Panc1 (cell line): ENCODE measurements at regions not wholly inside any gene's neighbourhood (a gene's known extent, or its start where the extent isn't known, plus 50 kb on each side); places are given as distances from the start of the nearest gene placed in this dataset.

Source experiments
- POLR2AphosphoS5 ChIP-seq: IDR thresholded peaks from 2 replicates; pipeline ENCODE4 v1.6.1; 2012; ENCODE audit warnings: mild to moderate bottlenecking, low read depth, low read length, moderate library complexity
- TF ChIP-seq, protein P1 (sequence below): fragments of 450-650 bp; IDR thresholded peaks from 2 replicates; pipeline ENCODE4 v1.5.1; 2017; ENCODE audit warnings: mild to moderate bottlenecking
- TF ChIP-seq, protein P2 (sequence below), 2 experiments: IDR thresholded peaks; 2 replicates each; pipeline ENCODE4 v1.6.1; 2011 to 2012; ENCODE audit warnings: low read depth in 2 of 2, control low read depth in 1 of 2, low read length in 1 of 2, mild to moderate bottlenecking in 1 of 2, moderate library complexity in 1 of 2; ENCODE audit not compliant: insufficient read depth in 1 of 2

DNA sequence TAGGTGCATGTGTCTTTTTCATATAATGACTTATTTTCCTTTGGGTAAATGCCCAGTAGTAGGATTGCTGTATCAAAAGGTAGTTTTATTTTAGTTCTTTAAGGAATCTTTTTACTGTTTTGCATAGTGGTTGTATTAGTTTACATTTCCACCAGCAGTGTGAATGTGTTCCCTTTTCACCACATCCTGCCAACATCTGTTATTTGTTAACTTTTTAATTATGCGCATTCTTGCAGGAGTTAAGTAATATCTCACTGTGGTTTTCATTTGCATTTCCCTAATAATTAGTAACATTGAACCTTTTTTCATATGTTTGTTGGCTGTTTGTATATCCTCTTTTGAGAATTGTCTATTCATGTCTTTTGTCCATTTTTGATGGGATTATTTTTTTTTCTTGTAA is 1761.9 kb downstream of the PLA2G4A start:
- TF ChIP-seq, protein P1, sequence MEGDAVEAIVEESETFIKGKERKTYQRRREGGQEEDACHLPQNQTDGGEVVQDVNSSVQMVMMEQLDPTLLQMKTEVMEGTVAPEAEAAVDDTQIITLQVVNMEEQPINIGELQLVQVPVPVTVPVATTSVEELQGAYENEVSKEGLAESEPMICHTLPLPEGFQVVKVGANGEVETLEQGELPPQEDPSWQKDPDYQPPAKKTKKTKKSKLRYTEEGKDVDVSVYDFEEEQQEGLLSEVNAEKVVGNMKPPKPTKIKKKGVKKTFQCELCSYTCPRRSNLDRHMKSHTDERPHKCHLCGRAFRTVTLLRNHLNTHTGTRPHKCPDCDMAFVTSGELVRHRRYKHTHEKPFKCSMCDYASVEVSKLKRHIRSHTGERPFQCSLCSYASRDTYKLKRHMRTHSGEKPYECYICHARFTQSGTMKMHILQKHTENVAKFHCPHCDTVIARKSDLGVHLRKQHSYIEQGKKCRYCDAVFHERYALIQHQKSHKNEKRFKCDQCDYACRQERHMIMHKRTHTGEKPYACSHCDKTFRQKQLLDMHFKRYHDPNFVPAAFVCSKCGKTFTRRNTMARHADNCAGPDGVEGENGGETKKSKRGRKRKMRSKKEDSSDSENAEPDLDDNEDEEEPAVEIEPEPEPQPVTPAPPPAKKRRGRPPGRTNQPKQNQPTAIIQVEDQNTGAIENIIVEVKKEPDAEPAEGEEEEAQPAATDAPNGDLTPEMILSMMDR, result no peak
- TF ChIP-seq, protein P2, sequence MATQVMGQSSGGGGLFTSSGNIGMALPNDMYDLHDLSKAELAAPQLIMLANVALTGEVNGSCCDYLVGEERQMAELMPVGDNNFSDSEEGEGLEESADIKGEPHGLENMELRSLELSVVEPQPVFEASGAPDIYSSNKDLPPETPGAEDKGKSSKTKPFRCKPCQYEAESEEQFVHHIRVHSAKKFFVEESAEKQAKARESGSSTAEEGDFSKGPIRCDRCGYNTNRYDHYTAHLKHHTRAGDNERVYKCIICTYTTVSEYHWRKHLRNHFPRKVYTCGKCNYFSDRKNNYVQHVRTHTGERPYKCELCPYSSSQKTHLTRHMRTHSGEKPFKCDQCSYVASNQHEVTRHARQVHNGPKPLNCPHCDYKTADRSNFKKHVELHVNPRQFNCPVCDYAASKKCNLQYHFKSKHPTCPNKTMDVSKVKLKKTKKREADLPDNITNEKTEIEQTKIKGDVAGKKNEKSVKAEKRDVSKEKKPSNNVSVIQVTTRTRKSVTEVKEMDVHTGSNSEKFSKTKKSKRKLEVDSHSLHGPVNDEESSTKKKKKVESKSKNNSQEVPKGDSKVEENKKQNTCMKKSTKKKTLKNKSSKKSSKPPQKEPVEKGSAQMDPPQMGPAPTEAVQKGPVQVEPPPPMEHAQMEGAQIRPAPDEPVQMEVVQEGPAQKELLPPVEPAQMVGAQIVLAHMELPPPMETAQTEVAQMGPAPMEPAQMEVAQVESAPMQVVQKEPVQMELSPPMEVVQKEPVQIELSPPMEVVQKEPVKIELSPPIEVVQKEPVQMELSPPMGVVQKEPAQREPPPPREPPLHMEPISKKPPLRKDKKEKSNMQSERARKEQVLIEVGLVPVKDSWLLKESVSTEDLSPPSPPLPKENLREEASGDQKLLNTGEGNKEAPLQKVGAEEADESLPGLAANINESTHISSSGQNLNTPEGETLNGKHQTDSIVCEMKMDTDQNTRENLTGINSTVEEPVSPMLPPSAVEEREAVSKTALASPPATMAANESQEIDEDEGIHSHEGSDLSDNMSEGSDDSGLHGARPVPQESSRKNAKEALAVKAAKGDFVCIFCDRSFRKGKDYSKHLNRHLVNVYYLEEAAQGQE (IDR thresholded peaks at IDR 0.05; ENCODE audit: insufficient read depth in 1 of 2, low read depth in 2 of 2, low read length in 1 of 2), result no peak
- TF ChIP-seq POLR2AphosphoS5, result no peak
